A549 (cell line): ENCODE measurements at regions not wholly inside any gene's neighbourhood (a gene's known extent, or its start where the extent isn't known, plus 50 kb on each side); places are given as distances from the start of the nearest gene placed in this dataset.

ENCODE experiments used
- POLR2A ChIP-seq: IDR thresholded peaks from 2 replicates; pipeline ENCODE4 v1.6.1; 2012; ENCODE audit warnings: mild to moderate bottlenecking, low read length
- TF ChIP-seq, protein P1 (sequence below): fragments of >200 bp; sonication (Bioruptor Twin); formaldehyde crosslinking; IDR thresholded peaks from 3 replicates; pipeline ENCODE4 v1.5.1; 2016

DNA sequence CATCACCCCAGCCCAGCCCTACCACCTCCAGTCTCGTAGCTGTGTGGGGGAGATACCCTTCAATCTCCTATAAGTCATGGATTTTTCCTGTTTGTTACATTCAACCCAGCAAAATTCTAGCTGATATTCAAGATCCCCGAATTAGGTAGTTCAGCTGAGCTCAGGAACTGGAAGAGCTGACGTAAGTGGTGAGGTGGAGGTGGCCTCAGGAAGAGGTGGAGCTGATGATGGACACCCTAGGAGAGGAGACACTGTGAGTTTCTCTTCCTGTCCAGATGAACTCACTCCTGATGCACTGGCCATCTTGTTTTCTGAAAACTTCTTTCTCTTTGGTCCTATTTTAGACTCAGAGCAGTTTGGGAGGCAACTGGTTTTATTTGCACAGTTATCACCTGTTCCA is 90.5 kb upstream of the PITRM1 start:
- TF ChIP-seq, protein P1, sequence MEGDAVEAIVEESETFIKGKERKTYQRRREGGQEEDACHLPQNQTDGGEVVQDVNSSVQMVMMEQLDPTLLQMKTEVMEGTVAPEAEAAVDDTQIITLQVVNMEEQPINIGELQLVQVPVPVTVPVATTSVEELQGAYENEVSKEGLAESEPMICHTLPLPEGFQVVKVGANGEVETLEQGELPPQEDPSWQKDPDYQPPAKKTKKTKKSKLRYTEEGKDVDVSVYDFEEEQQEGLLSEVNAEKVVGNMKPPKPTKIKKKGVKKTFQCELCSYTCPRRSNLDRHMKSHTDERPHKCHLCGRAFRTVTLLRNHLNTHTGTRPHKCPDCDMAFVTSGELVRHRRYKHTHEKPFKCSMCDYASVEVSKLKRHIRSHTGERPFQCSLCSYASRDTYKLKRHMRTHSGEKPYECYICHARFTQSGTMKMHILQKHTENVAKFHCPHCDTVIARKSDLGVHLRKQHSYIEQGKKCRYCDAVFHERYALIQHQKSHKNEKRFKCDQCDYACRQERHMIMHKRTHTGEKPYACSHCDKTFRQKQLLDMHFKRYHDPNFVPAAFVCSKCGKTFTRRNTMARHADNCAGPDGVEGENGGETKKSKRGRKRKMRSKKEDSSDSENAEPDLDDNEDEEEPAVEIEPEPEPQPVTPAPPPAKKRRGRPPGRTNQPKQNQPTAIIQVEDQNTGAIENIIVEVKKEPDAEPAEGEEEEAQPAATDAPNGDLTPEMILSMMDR: no peak
- TF ChIP-seq POLR2A: no peak
